Head of caudate nucleus (tissue), 42 donors: ENCODE measurements at regions not wholly inside any gene's neighbourhood (a gene's known extent, or its start where the extent isn't known, plus 50 kb on each side); places are given as distances from the start of the nearest gene placed in this dataset.

Experiments
- DNase-seq, 42 donors: peaks; one replicate each; pipeline versions ENCODE4 v3.0.0 to v3.0.0-alpha.2; 2020 to 2021; ENCODE audit warnings: mixed read lengths in 7 of 42
- intact Hi-C: fragments of 100-400 bp; cut with DNase I; formaldehyde crosslinking; loops from one replicate; pipeline ENCODE4 v1.15.0; 2022

DNA sequence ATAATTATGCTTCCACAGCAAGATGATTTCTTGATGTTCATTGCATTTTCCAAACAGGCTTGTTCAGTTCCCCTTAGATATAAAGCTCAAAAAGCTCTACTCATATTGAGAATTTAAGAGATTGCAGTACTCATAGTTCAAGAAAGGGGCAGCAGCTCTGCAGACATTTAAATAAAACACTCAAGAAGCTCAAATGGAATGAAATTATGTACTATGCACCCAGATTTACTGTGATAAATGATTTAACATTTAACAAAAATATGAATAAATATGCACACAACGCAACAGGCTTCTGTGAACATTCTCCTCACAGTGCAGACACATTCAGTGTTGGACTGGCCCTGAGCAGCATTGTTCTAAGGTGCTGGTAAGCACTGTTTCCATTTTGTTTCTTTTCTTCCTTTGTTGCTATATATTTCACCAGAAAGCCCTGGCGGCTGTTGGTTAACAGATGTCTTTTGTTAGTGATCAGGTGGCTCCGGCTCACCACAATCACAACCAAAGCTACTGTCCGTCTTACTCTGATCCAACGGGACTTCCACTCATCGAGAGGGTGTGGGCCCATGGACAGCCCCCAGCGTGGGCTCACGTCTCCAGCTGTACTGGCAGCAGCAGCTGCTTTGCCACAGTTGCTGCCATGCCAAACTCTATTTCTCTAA, 1440.3 kb downstream of the NCAM2 start:
- no peak for DNase-seq
- intact Hi-C loops: no loop called here

GRCh38 chr21:22444990-22445389, 1446.8 kb downstream of the NCAM2 start:
- intact Hi-C loops: no loop called here
- DNase-seq: no peak

- intact Hi-C loops: no loop called here
- DNase-seq: no peak
Observed at GRCh38 chr21:22450507-22450906, 1452.3 kb downstream of the NCAM2 start.

GRCh38 chr21:22456241-22456640, 1458.0 kb downstream of the NCAM2 start:
- intact Hi-C loops: no loop called here

DNA sequence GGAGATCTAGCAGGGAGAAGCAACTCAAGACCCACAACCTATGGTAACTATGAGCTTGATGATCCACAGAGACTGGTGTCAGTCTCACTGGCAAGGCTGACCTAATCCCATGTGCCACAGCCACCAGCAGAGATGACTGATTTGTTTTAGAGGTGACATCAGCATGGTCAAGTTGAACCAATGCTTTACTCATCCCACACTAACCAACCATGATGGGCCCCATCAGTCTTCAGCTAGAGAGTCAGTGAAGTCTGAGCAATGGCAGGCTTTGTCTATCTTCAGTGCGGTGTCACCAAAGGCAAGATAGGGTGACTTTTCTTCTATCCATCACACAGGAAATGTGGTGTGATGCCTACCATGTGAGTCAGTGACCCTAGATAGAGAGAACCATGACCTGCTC, 1470.7 kb downstream of the NCAM2 start:
- DNase-seq: no peak
- intact Hi-C loops: no loop called here

More at GRCh38 chr21:22456241-22456640, 1458.0 kb downstream of the NCAM2 start:
- no peak for DNase-seq

DNA sequence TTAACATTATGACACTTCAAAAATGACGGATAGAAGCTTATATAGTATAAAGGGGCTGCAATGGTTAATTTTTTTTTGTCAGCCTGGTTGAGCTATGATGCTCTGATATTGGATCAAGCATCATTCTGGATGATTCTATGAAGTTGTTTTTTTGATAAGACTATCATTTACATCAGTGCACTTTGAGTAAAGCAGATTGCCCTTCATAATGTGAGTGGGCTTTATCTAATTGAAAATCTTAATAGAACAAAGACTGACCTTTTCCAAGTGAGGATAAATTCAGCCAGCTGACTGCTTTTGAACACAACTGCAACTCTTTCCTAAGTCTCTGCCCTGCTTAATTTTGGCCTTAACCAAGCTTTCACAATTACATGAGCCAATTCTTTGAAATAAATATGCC, 1476.2 kb downstream of the NCAM2 start:
- no peak for DNase-seq
- intact Hi-C loops: no loop called here

- DNase-seq: peak in 2 of 42 donors; percentile 4 to 20
- intact Hi-C loops: no loop called here
Observed at GRCh38 chr21:22476214-22476613, 1478.0 kb downstream of the NCAM2 start.

DNA sequence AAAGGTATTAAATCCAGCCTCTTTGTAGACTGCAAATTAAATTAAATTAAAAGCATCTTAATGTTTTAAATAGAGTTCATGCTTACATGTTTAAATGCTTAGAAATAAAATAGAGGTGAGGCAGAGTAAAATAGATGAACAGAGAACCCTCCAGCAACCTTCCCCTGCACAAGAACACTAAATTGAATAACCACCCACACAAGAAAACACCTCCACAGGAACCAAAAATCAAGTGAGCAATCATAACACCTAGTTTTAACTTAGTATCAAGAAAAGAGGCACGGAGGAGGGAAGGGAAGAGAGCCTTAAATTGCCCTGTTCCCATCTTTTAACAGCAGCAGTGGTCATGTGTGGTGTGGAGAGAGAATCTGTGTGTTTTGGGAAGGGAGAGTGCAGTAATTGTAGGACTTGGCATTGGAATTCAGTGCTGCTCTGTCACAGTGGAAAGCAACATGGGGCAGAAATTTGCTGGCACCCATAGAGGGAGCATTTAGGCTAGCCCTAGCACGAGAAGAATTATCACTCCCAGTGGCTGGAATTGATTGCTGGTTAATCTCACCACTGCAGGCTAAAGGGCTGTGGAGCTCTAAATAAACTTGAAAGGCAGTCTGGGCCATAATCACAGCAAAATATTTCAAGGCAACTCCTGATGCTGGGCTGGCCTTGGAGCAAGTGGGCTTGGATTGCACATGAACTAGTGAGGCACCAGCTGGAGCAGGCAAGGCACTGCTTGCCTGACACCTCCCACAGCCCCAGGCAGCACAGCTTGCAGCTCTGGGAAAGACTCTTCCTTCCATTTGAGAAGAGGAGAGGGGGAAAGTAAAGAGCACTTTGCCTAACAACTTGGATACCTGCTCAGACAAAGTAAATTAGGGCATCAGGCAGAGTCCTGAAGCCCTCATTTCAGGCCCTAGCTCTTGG, 1478.8 kb downstream of the NCAM2 start:
- intact Hi-C loops: no loop called here
- DNase-seq: peak in 8 of 42 donors; percentile 3 to 52 (median 20)

GRCh38 chr21:22490049-22490448, 1491.8 kb downstream of the NCAM2 start:
- DNase-seq: no peak
- intact Hi-C loops: no loop called here

DNA sequence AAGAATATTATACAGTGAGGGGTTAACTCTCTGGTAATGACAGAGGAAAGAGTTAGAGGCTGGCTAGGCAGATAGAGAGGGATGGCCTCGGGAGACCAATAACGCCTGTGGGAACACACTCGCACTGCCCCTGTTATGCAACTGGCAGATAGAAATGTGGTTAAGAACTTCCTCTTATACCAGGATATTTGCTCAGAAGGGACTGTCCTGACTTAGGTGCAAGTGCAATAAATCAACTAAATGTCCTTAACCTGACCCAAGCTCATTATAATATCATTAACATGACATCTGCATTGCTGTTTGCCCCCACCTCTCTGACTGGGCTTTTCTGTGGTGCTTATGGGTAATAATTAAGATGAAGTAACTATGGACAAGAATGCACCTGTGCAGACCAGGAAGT, 1518.0 kb downstream of the NCAM2 start:
- intact Hi-C loops: no loop called here
- no peak for DNase-seq

DNA sequence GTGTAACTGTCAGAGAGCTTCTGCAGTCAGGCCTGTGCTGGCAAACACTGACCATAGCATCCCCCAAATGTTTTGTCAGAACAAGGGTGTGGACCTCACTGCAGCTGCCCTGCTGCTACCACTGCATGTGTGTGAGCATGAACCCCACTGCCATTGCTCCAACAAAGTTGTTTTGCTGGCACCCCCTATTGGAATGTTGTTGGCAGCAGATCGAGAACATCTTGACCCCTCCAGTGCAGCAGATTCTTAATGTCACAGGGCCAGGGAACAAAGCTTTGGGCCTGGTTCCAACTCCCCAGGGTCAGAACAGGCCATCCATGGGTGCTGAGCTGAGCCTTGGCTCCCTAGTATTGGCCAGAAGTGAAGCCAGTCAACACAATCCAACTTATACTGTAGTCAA, 1537.4 kb downstream of the NCAM2 start:
- intact Hi-C loops: no loop called here
- DNase-seq: no peak

- intact Hi-C loops: no loop called here
- DNase-seq: no peak
Observed at GRCh38 chr21:22536509-22536908, 1538.3 kb downstream of the NCAM2 start.

DNA sequence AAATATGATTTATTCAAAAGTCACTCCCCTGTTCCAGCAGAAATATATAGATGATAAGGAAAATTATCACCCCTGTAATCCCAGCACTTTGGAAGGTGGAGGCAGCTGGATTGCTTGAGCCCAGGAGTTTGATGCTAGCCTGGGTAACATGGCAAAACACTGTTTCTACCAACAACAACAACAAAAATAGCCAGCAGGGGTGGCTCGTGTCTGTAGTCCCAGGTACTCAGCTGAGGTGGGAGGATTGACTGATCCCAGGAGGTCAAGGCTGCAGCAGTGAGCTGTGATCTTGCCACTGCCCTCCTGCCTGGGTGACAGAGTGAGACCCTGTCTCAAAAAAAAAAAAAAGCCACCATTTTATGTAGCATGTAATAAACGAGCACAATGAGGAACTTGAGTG, 1546.5 kb downstream of the NCAM2 start:
- intact Hi-C loops: no loop called here
- DNase-seq: no peak

DNA sequence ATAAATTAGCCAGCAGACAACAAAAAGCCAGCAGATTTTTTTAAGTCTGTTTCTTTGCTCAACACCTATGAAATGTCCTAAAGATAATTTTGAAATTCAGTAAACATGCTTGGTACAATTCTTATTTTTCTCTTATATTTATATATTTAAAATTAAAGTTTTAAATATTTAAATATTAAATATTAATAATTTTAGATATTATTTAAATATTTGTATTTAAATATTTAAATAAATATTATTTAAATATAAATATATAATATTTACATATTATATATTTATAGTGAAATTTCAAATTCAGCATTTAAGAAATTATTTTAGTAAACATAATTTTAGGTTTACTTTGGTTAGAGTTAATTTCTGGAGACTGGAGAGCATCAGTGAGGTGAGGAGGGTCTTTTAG, 1554.2 kb downstream of the NCAM2 start:
- no peak for DNase-seq
- intact Hi-C loops: no loop called here

GRCh38 chr21:22554690-22555316, 1556.6 kb downstream of the NCAM2 start:
- no peak for DNase-seq
- intact Hi-C loops: no loop called here

GRCh38 chr21:22556829-22557228, 1558.6 kb downstream of the NCAM2 start:
- DNase-seq: no peak
- intact Hi-C loops: no loop called here

- intact Hi-C loops: no loop called here
- DNase-seq: no peak
Observed at GRCh38 chr21:22561946-22562345, 1563.7 kb downstream of the NCAM2 start.

GRCh38 chr21:22573834-22574233, 1575.6 kb downstream of the NCAM2 start:
- intact Hi-C loops: no loop called here
- DNase-seq: no peak

- intact Hi-C loops: no loop called here
- DNase-seq: peak in 3 of 42 donors; percentile 3 to 16 (median 10)
Observed at GRCh38 chr21:22575165-22575584, 1577.0 kb downstream of the NCAM2 start.

DNA sequence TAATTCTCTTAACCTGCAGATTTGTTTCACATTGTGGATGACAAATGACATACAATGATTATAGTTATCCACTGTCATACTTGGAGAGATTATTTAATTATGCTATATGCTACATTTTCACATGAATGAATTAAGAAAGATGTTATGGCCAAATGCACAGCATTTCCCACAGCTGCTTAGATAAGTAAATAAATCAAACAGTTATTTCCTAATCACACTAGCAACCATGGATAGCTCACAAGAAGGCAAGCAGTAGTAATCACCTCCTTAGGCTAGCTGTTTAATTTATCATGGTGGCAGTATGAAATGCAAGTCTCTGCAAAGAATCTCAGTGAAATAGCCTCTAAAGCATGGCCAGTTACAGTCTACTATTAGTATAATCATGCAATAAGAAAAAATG, 1581.5 kb downstream of the NCAM2 start:
- intact Hi-C loops: no loop called here

More for the DNA sequence above, 1581.5 kb downstream of the NCAM2 start:
- DNase-seq: no peak
